NT2/D1 (cell line): ENCODE measurements at regions not wholly inside any gene's neighbourhood (a gene's known extent, or its start where the extent isn't known, plus 50 kb on each side); places are given as distances from the start of the nearest gene placed in this dataset.

Experiments
- SUZ12 ChIP-seq: IDR thresholded peaks from 2 replicates; pipeline ENCODE4 v1.6.1; 2011; ENCODE audit not compliant: insufficient read length, insufficient read depth; ENCODE audit errors: extremely low read depth
- ZNF274 ChIP-seq: IDR thresholded peaks from 2 replicates; pipeline ENCODE4 v1.6.1; 2011; ENCODE audit warnings: mild to moderate bottlenecking, low read depth, low read length

DNA sequence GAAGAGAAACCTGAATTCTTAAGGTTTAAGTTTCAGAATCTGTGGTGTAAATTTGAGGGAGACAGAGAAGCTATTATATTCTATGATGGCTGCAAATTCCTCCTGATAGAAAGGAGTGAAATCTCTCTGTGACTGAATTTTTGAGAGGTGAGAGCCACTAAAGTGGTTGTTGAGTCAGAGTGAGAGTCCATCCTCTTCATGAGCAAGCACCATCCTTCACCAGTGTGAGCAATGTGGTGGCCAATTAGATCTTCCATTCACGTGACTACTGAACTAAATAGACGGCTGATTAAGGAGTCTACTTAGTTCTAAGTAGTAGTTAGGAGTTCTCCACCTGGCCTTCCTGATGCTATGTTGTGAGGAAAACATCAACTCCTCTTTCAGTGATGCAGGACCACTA, 147.8 kb upstream of the CCNH start:
- TF ChIP-seq SUZ12 (no peak), ZNF274 (no peak)
